ENCODE measurements at regions not wholly inside any gene's neighbourhood (a gene's known extent, or its start where the extent isn't known, plus 50 kb on each side); places are given as distances from the start of the nearest gene placed in this dataset.
"Not testable (repeated sequence)": the region's sequence is repeated elsewhere in the genome, so short reads cannot be mapped to it uniquely, and the experiment has no call there.

DNA sequence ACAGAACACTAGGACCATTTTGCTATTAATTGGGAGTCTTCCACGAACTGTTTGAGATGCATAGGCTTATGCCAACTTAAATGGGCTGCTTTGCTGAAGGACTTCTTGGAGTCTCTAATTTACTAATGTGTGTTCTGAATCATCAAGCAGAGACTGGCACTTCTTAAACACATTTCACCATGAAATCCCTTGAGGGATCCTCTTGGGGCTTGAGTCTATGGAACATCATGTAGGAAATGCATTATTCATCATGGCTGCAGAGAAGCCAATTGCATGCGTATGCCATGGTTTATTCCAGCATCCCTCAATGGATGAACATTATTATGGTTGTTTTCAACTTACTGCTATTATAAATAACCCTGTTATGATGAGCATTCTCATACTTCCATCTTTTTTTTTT, 73.4 kb downstream of the FGD2 start:
- no peak for DNase-seq (ENCODE audit: low spot score)

DNA sequence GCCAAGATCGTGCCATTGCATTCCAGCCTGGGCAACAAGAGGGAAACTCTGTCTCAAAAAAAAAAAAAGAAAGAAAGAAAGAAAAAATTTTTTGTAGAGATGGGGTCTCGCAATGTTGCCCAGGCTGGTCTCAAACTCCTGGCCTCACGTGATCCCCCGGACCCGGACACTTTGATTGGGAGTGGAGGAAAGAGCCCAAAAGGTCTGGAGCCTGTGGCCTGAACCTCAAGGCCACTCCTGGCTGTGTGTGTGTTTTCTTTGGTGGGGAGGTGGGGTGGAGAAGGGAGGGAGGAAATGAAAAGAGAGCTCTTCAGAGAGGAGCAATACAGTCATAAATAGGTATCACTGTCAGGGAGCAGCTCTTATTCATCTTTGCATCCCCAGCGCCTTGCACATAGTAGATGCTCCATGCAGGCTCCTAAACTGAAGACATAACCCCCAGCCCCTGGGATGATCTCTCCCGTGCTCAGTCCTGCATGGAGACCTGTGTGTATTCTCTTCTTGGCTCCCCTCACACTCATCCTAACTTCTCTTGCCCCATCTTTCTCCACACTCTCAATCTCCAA, 75.7 kb downstream of the FGD2 start:
- no peak for DNase-seq (ENCODE audit: low spot score)

DNA sequence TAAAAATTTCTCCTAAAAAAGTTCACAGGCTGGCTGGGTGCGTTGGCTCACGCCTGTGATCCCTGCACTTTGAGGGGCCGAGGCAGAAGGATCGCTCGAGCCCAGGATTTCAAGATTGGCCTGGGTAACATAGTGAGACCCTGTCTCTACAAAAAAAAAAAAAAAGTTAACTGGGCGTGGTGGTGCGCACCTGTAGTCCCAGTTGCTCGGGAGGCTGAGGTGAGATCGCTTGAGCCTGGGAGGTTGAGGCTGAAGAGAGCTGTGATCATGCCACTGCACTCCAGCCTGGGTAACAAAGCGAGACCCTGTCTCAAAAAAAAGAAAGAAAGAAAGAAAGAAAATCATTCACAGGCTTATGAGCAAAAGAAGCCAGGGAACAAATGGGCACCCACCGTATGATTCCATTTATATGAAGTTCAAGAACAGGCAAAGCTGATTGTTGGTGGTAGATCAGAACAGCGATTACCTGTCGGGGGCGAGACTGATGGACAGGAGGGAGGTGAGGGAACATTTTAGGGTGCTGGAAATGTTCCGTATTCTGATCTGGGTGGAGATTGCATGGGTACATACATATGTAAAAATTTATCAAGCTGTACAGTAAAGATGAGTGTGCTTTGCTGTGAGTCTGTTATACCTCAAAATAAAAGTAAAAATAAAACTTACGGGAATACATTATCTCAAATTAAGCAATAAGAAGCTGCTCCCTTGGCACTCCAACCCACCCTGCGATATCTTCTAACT, 77.1 kb downstream of the FGD2 start:
- no peak for DNase-seq (ENCODE audit: low spot score)

DNA sequence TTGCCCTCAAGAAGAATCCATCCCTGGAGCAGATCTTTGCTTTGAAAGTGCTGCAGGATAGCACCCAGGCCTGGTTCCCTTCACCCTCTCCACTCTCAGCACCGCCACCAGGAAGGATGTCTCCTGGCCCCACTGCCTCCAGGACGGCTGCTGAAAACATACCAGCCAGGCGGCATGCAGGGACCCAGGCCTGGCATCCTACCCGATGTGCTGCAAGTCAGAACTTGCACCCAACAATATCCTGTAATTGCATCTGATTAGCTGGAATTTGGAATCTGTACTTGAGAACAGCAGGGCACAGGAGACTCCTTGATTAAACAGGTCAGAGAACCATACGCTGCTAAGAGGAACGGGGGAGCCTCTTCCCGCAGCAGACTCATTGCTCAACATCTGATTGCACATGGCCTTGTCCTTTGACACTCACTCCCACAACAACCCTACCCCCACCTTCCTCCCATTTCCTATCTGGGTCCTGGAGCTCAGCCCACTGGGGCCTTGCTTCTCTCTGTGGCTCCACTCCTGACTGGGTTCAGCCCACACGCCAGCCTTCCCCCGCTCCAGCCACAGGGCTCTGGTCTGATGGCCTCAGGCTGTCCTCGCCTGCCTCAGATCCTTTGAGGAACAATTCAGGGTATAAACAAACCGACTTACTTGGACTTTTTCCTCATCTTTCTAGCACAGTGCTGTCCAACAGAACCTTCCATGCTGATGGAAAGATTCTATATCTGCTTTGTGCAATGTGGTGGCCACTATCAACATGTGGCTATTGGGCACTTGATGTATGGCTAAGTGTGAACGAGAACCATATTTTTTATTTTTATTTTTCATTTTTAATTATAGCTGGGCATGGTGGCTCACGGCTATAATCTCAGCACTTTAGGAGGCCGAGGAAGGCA, 78.0 kb downstream of the FGD2 start:
- peak; percentile 50 for DNase-seq (ENCODE audit: low spot score)

DNA sequence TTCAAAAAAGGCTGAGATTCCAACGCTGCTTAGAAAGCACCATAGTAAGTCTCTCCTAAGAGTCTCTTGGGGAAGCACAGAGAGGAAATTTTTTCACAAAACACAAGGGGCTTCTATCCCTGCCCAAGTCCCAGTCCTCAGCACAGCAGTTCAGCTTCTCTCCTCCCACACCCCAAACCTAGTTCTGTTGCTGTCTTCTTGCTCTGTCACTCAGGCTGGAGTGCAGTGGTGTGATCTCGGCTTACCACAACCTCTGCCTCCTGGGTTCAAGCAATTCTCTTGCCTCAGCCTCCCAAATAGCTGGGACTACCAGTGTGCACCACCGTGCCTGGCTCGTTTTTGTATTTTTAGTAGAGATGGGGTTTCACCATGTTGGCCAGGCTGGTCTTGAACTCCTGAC, 79.2 kb downstream of the FGD2 start:
- DNase-seq (ENCODE audit: low spot score) = not testable (repeated sequence)

DNA sequence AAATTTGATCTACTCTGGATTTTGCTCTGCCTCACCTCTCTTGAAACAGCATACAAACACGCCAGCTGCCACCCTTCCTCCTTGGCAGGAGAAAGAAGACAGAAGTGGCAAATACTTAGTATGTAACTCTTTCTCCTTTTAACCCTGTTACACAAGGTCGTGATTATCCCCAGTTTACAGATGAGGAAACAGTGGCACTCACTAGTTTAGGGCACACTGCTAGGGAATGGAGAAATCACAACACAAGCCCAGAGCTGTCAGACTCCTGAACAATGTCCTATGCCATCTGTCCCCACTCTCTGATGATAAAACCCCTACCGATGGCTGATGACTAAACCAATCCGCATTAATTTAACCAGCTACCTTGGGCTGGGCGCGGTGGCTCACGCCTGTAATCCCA, 79.7 kb downstream of the FGD2 start:
- DNase-seq (ENCODE audit: low spot score) = no peak

DNA sequence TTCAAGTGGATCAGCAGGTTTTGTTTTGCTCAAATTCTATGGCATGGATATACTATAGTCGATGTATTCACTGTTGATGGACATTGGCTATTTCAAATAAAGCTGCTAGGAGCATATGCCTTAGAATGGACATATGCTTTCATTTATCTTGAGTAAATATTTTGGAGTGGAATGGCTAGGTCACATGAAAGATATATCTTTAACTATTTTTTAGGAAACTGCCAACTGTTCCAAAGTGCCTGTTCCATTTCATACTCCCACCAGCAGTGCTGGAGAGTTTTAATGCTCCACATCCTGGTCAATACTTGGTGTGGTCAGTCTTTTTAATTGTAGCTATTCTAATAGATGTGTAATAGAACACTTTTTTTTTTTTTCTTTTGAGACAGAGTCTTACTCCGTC, 81.1 kb upstream of the PIM1 start:
- no peak for DNase-seq (ENCODE audit: low spot score)

DNA sequence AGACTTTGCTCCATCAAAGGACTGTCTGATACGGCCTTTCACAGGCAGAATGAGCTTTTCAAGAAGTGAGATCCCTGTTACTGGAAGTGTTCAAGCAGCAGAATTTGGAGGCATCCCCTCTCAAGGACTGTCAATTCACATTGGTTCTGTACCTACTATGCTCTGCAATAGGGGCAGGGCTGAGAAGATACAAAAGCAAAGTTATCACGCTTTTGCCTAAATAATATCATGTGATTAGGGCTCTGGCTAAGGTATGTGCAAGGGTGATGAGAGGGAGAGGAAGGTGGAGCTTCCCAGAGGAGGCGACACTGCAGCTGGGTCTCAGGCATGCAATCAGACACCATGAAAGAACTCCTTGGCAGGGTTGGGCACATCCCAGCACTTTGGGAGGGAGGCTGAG, 80.2 kb upstream of the PIM1 start:
- DNase-seq (ENCODE audit: low spot score) = no peak

DNA sequence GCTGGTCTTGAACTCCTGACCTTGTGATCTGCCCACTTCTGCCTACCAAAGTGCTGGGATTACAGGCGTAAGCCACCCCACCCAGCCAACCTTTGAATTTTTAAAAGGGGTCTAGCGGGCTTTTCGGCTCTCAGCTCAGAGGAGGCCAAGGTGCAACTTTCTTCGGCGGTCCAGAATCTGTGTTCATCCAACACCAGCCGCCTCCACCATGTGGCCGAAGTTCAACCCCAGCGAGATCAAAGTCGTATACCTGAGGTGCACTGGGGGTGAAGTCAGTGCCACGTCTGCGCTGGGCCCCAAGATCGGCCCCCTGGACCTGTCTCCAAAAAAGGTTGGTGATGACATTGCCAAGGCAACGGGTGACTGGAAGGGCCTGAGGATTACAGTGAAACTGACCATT, 78.8 kb upstream of the PIM1 start:
- not testable (repeated sequence) for DNase-seq (ENCODE audit: low spot score)

DNA sequence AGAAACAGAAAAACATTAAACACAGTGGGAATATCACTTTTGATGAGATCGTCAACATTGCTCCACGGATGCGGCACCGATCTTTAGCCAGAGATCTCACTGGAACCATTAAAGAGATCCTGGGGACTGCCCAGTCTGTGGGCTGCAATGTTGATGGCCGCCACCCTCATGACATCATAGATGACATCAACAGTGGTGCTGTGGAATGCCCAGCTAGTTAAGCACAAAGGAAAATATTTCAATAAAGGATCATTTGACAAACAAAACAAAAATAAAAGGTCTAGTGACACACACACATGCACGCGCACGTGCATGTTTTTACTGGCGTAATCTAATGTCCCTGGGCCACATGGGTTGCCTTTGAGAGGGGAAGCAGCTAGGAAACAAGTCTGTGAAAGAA, 78.4 kb upstream of the PIM1 start:
- DNase-seq (ENCODE audit: low spot score) = not testable (repeated sequence)

DNA sequence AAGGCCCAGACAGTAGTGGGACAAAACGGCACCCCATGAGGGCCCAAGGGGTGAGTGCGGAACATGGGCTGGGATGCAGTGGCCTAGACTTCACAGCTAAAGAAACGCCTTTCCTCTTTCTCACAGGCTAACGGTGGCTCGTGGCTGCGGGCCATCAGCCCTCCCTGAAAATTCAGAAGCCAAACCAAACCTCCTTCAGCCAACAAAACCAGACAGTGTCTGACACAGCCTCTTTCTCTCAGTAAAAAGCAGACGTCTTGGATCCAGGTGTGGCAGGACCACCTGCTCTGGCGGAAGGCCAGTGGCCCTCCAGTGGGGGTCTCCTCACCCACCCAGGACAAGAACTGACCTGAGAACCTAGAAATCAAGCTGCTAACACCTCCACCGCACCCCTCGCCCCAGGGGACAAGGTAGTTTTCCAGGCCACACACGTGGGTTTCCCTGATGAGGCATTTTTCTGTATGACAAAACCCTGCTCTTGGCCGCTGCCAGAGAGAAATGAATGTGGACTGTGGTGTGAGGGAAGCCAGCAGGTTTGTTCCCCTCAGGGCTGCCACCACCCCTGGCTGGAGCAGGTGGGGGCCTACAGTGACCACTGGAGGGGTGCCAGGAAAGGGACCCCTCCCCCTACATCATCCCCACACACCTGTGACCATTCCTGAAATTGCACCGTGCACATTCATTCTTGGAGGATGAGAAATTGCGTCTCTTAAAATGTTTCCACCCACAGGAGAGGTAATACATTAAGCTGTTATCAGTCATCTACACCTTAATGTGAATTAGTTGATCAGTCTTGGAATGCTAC, 76.8 kb upstream of the PIM1 start:
- no peak for DNase-seq (ENCODE audit: low spot score)

DNA sequence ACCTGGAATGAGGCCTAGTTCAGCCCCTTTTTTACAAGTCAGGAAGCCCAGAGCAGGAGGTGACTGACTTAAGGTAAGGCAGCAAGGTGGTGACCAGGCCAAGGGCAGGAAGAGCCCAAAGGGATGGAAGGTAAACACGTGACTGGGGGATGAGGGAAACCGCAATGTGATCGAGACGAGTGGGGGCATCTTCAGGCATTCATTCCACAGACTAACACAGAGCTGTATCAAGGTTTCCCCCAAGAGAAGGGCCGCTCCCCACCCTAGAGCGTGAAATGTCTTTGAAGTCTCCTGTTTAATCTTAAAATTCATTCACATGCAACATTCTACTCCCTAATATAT, 76.3 kb upstream of the PIM1 start:
- DNase-seq (ENCODE audit: low spot score) = no peak

DNA sequence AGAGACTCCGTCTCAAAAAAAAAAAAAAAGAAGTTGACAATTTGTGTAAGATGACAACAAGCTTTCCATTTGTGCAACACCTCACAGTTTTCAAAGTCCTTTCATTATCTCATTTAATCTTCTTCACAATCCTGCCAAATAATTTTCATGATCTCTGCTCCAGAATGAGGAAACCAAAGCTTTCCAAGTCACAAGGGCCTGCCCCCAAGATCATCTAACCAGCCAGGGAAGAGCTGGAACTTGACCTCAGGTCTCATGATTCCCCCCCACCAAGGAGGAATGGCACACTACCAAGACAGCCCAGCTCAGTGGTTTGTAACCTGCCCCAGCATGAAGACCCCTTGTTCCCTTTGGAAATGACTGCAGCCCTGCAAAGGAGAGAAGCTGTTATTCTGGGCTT, 74.0 kb upstream of the PIM1 start:
- no peak for DNase-seq (ENCODE audit: low spot score)

DNA sequence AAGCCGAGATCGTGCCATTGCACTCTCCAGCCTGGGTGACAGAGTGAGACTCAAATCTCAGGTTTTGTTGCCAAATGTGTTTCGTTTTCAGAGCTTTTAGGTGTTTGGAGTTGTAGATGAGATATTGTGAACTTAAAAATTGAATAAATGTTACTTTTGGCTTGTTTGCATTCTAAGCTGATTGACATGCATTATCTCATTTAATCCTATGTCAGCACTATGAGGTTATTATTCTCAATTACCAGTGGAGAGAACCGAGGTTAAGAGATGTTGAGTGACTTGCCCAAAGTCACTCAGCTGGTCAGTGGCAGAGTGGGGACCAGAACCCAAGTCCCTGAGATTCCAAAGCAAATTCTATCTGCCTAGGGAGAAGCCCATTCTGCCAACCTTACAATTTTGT, 72.6 kb upstream of the PIM1 start:
- no peak for DNase-seq (ENCODE audit: low spot score)

DNA sequence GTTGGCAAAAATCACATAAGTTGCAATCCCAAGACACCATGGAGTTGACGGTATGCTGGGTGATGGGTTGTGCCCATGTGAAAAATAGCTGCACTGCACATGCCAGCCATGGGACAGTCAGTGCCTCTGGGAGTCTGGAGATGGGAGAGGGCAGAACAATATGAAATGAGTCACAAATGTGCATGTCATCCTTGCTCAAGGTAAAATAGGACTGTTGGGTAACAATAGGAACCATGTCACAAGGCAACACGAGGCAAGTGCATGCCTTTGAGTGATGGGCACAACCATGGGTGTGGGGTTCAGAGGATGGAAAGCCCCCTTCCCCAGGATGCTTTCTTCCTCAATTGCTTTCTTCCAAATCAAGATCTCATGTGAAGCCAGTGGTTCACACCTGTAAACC, 70.5 kb upstream of the PIM1 start:
- no peak for DNase-seq (ENCODE audit: low spot score)

DNA sequence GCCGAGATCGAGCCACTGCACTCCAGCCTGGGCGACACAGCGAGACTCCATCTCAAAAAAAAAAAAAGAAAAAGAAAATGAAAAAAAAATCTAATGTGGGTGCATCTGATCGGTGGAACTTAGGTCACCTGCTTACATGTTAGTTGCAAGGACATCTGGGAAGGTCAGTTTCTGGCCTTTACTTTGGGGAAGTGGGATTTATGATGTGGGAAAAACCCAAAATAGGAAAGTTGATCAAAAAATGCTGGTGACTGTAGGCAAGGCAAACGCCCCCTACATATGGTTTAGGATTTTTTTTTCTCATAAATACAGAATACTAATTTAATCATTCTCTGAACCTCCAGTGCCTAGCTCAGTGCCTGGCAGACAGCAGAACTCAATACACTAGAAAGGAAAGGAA, 69.2 kb upstream of the PIM1 start:
- no peak for DNase-seq (ENCODE audit: low spot score)

DNA sequence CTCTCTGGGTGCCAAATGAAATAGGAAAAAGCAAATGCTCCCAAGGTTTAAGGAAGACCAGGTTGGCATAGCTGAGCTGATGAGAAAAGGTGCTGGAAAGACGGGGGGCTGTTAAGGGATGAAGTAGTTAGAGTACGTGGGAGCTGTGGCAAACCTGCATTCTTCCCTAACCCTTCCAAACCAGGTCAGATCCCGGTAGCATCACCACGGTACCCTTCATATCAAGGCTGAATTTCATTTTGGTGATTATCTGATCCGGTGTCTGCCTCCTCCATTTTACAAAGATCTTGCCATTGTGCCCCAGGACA, 68.0 kb upstream of the PIM1 start:
- DNase-seq (ENCODE audit: low spot score) = no peak

DNA sequence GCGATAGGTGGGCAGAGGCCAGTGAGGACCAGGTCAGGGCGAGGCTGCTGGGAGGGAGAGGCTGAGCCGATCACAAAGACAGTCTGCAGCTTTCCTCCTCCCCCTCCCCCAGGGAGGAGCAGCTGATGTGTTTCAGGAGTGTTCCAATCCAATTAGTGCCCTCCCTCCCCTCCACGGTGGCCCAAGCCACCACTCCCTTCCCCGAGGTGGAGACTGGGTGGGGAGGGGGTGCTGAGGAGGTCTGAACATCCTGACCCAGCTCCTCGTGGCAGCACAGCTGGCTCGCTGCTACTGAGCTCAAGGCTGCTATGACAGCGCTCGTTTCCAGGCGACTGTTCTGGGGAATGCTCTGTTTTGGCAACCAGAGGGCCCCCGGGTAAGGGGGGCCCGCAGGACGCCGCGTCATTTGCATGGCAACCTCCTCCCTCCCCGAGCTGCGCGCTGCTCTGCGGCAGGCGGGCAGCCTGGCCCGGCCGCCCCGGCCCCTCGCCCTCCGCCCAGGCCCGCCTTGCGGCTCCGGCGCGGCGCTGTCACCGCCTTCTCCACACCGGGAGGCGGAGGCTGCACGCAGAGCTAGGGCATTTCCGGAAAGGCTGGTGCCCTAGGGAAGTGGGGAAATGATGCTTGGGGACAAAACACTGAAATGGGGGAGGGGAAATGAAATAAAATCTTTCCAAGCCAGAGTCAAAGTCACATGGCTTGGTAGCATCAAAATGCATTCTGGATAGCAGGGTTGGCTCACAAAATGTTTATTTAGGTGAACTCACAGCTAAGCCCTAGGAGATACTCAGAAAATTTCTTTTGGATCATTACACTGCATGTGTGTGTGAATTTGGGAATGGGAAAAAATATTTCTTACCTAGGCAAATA, 67.4 kb upstream of the PIM1 start:
- DNase-seq (ENCODE audit: low spot score) = peak; percentile 95

DNA sequence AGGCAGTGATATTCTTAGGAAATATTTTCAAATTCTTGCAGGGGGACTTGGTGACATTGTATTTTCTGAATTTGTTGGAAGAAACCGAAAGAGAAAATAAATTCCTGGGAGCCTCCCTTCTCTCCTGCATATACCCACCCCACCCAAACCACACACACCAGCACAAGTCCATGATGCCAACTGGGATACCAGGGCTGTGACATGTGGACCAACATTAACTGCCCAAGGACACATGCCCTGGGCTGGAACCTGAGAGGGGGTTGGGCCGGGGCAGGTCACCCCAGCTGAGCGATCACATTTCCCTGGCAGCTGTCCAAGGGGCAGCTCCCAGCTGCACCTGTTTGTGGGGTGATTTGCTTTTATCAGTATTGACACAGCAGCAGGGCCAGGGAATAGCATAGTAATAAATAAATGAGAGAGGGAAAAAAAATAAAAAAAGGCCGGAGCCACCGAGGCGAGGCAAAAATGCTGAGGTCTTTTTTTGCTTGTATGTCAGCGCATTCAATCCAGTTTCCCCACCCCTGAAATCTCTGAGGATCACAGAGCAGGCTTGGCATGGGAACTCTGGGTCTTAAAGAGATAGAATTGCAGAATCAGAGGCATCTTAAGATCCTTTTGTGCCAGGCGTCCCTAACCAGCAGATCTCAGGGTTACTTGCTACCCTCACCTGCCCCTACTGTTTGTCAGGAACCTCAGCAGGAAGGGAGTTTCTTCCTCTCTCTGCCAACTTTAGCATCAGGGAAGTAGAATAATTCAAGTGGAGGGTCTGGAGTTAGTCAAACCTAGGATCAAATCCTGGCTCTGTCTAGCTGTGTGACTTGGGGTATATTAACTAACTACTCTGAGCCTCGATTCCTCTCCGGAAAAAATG, 66.5 kb upstream of the PIM1 start:
- DNase-seq (ENCODE audit: low spot score) = peak; percentile 99

DNA sequence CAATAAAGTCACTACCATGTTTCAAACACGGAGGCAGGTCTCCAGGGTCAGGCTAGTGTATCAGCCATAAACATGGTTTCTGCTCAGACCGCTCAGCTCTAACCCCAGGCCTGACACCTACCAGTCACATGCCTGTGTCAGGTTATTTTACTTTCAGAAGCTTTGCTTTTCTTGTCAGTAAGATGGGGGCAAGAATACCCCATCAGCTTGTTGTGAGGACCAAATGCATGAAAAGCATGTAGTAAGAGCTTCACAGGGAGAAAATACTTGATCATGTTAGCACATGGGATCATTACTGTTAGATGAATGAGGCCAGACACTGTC, 65.2 kb upstream of the PIM1 start:
- DNase-seq (ENCODE audit: low spot score) = peak; percentile 69

Data from hematopoietic multipotent progenitor cell treated with erythropoietin and hydrocortisone succinate and interleukin-3 and kit ligand, for 17 days (in vitro differentiated cells).